ENCODE measurements at regions not wholly inside any gene's neighbourhood (a gene's known extent, or its start where the extent isn't known, plus 50 kb on each side); places are given as distances from the start of the nearest gene placed in this dataset.
"Not testable (repeated sequence)": the region's sequence is repeated elsewhere in the genome, so short reads cannot be mapped to it uniquely, and the experiment has no call there.

DNA sequence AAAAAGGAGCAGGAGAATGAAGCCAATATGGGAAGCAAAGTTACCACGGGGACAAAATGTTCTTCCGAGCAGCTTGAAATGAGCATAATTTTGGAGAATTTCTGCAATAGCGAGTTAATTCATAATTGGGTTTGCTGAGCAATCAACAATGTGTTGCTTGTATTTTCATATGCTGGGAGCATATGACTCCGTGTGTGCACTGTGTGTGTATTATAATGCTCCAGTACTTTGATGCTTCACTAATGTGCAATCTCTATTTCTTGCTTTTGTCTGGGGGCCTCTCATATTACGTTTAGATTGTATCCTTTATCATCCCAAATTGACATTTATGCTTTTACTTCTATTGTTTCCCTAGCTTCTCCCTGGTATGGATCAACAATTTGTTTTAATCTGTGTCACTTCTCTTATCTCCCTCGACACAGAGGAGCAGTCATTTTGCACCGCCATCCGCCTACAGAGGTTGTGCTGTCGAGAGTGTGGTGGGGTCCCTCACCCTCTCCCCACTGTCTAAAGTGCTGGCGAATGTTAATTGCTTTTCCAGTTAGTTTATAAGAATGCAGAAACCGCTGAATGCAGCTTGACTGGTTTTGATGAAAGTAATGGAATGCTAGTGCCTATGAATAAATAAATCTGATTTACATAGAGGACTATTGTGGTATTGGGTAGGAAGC, 372.5 kb upstream of the WWC1 start:
- no peak for DNase-seq

DNA sequence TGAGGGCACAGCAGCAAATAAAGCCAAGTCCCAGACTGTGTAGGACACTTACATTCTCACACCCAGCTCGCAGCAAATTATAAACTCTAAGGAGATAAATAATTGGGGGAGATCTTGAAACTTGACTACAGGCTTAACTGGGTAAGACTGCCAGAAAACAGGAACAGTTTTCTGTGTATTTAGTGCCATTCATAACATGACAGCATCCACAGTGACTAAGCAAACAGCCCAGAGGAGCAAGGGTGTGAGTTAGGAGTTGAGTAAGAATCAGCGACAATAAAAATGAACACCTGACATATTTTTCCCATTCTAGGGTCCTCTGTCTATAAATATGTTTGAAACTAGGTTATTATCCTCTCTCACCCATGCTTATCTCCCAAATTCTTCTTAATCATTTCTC, 370.9 kb upstream of the WWC1 start:
- DNase-seq, result no peak

DNA sequence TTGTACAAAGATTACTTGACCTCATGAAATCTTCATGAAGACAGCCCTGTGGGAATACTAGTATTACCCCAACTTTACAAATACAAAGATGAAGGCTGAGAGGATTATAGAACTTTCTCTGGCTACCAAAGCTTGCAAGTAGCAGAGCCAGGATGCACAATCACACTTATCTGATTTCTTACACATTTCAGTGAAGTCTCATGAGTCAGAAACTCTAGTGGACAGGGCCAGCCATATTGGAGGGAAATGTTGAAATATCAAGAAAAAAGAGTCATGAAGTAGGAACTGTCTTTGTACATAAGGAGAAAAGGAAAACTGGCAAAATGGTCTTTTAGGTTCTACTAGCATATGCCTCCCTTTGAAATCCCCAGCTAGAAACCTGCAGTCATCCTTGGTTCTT, 369.6 kb upstream of the WWC1 start:
- DNase-seq, result no peak

DNA sequence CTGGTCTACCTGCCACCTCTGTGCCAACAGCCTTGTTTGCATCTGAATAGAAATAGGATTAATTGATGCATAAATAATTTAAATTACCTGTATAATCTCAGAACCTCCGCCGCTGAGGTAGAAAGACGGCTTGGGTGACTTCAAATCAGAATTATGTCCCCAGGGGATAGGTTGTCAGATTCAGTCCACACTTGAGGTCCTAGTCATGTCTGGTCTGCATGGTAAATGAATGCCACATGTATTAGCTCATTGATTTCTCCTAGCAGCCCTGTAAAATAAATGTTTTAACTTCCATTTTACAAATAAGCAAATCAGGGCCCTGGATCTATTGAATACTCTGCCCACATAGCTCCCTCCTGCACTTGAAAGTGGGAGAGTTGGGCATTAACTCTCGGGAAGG, 368.0 kb upstream of the WWC1 start:
- DNase-seq, result no peak

DNA sequence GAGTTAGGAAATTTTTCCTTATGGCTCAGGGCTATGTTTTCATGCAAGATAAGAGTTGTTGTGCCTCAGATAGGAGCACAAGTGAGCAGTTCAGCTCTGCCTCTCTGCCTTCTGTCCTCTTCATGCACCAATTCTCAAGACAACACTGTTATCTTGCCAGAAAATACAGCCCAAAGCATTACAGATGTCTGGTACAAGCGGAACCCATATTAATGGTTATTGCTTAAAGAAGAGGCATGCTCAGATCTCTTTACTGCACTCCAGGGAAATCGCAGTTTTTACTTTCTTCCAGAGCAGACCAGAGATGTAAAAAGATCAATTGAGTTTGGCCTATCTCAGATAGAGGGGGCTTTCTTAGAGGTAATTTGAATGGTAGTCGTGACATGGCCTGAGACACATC, 361.6 kb upstream of the WWC1 start:
- DNase-seq, result no peak

DNA sequence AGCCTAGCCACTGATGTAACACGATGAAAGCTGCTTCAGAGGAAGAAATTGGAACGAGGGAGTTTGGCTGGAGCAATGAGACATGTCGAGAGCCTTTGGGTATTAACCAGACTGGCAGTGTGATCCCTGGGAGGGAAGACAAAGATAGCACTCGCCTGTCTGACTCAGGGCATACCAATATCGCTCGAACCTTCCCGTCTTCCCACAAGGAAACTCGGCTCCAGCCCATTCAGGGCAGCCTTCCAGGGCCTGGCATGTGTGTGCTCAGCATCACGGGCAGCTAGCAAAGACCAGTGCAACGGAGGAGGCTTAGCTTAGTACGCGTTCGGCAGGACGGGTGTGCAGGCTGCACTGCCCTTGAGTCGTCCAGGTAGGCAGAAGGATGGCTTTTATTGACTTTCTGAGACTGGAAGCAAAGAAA, 356.9 kb upstream of the WWC1 start:
- DNase-seq, result no peak

DNA sequence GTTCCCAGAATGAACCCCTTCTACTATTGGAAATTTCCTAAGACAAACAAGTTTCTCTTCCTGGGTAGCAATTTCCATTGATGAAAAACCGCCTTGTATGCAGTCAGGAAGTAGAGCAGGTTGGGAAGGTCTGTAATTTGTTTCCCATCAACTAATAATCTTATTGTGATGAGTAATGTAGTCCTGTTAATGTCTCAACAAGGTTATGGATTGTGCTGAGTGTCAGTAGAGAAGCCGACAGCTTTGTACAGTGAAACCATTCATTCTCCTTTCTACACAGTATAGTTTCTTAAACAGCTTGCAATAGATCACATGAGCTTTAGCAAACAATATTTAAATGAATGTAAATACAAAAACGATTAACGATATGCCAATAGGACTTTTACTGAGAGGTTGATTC, 355.4 kb upstream of the WWC1 start:
- DNase-seq, result no peak

DNA sequence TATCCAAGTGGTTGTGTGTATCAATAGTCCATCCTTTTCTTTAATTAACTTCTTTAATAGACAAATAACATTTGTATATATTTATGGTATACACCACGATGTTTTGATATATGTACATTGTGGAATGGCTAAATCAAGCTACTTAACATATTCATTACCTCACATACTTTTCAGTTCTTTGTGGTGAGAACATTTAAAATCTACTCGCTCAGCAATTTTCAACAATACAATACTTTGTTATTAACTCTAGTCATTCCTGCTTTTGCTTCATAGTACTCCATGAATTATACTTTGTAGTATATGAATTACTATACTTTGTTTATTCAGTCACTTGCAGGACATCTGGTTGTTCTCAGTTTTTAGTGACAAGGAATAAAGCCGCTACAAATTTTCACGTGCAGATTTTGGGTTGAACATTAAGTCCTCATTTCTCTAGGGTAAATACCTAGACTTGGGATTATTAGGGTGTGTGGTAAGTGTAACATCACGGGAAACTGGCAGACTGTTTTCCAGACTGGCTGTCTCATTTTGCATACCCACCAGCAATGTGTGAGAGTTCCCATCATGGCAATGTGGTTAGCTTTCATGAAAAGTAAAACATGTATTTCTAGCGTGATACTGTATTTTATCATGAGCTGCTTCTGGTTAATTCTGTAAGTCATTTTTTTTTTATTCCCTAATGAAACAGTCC, 354.4 kb upstream of the WWC1 start:
- DNase-seq, result no peak

DNA sequence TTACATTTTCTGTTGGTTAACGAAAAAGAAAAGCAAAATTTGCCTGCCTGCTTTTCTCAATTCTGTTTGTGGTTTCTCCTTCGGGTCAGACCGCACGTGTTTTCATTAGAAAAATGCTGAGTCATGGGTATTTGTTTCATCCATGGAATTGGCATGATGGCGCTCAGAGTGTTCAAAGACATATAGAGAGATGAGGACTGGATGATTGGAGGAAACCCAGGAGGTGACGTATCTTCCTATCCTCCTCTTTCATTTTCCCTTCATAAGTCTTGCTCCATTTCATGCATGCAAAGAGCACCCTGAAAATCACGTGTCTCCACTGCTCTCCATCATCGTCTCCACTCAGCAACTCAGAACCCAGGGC, 353.8 kb upstream of the WWC1 start:
- no peak for DNase-seq

DNA sequence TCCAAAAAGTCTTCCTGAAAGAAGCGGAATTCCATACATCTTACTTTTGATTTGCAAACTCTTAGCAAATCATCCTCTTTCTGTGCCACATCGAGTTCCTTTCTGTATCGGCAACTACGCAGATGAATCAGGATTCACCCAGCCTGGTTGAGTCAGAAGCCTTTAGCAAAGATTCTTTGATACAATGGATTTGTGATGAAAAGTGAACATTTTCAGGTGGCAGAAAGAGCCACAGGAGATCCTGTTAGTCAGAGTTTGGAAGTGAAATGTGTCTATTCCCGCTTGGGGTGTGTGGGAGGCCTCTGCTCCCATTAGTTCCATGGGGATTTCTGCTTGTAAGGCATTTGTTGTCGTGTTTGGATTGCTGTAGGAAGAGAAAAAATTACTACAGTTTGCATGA, 351.8 kb upstream of the WWC1 start:
- no peak for DNase-seq

DNA sequence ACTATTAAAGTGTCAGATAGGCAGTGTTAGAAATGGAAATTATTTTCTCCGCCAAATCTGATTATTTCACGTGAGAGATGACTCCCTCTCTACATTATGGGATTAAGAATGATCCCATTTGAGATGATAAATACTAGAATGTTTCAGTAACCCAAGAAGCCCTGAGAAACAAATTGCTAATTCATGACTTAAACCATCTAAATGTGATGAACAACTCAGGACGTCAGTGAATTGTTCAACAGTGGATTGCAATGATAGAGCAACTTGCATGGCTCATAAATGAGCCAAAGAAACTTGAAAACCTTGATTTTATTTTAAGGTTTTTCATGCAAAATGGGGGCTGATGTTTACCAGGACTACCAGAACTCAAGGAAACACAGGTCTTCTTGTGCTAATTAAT, 350.5 kb upstream of the WWC1 start:
- no peak for DNase-seq

DNA sequence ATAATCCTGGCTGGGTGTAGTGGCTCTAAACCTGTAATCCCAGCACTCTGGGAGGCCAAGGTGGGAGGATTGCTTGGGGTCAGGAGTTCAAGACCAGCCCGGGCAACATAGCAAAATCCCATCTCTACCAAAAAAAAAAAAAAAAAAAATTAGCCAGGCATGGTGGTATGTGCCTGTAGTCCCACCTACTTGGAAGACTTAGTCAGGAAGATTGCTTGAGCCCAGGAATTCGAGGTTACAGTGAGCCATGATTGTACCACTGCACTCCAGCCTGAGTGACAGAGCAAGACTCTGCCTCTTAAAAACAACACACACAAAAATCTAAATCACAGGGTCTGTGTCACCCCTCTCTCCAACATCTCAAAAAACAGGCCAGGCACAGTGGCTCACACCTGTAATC, 349.9 kb upstream of the WWC1 start:
- not testable (repeated sequence) for DNase-seq

DNA sequence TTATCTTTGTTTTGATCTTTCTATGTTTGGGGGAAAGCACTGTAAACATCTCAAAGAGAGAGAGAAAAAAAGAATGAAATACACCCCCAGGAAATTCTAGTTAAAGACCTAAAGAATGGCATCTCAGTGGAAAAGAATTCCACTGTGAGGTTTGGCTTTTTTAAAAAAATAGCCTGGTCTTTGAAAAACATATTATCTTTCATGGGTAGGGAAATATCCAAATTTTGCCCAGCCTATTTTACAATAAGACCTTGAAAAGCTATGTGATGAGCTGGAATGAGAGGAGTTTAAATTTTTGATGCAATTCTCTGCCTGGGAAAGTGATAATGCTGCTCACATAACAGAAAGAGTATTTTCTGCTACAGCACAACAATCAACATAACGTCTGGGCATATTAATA, 348.1 kb upstream of the WWC1 start:
- no peak for DNase-seq

DNA sequence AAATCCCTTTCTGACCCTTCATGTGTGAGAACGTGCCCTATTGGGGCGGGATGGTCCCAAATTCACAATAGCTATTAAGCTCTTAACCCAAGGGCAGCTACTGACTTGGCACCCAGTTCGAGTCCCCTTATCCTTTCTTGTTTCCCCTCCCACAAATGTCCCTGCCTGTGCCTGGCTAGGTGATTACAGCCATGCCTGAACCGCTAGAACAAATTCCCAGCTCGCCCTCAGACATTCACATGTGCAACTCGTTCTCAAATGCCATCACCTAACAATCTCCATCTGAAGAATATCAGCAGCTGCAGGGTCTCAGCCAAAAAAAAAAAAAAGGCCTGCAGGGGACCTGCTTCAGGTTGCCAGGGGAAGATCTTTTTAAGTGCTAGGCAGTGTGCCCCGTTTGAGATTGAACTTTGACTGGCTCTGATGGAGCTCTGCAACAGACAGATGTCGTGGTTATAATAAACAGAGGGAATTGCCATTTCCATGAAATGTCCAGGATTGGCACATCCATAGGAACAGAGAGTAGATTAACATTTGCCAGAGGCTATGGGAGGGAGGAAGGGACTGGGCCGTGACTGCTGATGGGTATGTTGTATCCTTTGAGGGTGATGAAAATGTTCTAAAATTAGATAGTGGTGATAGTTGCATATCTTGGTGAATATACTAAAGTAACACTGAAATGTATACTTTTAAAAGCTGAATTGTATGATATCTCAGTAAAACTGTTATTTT, 347.2 kb upstream of the WWC1 start:
- DNase-seq, result no peak

DNA sequence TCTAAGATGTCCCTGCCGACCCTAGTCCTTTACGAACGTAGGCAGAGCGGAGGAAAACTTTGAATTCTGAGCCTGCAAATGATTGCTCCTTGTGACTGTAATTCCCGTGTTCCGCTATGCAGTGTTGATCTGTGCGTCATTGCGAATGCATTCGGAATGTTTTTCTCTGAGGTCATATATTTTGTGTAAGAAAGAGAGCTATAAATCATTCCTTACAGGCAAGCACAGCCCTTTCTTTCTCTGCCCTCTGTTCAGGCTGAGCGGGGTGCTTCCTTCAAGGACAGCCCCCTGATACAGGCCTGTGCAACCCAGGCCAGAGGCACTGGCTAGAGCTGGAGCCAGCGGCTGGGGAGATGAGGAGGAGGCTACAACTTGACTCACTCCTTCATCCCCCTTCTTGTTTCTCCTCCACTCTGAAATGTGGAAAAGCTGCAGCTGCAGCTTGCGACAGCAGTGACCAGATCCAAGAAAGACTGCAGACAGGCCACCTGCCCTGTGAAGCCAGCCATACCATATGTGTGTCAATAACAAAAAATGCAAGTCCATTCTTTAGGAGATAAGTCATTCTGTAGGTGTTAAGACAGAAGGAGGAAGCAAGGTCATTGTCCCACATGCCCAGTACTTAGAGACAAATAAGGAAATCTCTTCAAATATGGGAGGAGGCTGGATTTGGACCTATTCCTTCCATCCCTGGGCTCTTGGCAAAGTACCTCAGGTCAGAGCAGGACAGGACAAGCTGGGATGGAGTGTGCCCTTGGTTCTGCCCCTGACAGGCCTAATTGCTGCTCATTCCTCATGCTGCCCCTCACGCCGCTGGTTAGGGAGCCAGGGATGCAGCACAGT, 345.7 kb upstream of the WWC1 start:
- DNase-seq, result no peak

DNA sequence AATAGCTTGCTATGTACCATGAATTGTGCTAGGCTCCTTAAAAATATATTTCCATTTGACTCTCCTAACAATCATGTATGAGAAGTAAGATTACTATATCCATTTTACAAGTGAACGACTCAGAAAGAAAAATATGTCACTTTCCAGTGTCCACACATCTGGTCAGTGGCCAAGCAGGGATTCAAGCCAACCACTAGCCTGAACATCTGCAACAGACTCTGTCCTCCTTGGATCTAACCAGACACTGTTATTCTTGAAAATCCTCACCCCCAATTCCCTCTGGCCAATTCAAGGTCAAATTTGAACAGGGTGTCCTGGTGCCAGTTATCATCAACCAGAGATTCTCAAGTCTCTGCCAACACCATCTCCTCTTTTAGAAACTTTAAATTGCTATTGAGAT, 344.1 kb upstream of the WWC1 start:
- DNase-seq, result no peak

DNA sequence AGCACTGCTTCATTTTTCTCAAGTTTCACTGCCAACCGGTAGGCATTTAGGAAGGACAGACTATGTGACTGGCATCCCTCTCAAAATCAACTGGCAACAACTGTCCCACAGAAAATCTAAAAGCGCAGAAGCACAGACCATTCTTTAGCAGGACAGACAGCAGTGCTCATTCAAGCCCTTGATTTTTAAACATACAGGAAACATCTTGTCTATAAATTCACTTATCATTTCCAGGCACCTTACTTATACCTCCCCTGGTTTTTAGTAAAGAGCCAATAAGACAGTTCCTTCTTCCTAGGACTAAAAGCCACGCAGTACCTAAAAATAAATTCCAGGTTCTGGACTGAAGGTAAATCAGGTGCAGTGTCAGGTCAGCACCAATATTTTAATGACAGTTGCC, 343.2 kb upstream of the WWC1 start:
- DNase-seq, result no peak

DNA sequence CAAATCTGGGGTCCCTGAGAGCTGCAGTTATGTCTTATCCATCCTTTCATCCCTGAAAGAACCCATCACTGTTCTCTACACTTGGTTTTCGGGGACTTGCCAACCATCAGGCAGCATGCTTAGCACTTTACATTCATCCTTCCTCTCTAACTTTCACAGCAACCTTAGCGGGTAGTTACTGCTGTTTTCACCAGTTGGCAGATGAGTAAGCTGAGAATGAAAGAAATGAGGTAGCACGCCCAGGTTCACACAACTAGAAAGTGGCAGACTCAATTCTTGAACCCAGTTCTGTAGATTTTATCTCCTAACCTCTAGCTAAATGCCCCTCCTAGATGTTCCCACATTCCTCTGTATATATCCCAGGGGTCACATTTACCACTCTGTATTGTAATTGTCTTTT, 342.0 kb upstream of the WWC1 start:
- DNase-seq, result no peak

DNA sequence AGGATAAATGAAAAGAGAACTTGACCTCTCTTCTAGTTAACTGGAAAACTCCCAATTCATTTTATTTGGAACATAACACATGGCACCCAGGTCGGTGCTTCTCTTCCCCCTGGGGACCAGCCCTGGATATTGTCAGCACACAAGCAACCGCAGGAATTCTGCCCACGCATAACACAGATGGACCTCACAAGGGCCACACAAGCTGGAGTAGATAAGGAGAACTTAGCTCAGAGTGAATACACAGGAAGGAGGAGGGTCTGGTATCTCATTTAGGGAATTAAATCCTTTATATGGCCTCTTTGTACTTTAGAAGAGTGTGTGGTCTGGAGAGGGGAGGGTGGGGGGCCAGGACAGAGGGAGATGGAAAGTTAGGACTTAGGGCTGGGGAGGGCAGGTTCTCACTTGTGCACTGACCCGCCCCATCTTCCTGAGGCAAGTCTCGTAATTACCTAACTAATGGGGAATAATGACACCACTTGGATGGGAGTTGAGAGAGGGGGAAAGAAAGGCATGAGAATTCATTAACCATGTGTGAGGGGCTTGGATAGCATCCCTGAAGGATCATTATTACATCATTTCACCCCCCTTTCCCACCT, 341.2 kb upstream of the WWC1 start:
- no peak for DNase-seq

DNA sequence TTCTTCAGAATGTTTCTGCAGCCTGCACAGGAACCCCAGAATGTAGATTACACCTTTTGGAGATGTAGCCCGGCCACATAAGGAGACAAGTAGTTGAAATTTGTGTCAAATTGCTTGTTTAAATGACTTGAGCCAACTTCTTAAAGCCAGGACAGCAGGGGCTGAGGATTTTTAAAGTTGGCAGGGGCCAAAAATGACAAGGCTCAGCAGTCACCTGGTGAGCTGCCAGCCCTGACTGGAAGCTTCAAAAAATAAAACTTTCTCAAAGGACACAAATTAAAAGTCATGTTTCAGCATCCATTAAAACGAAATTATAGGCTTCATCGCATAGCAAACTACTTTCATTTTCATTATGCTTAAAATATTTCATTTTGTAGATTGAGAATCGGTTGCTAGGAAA, 340.3 kb upstream of the WWC1 start:
- no peak for DNase-seq

DNA sequence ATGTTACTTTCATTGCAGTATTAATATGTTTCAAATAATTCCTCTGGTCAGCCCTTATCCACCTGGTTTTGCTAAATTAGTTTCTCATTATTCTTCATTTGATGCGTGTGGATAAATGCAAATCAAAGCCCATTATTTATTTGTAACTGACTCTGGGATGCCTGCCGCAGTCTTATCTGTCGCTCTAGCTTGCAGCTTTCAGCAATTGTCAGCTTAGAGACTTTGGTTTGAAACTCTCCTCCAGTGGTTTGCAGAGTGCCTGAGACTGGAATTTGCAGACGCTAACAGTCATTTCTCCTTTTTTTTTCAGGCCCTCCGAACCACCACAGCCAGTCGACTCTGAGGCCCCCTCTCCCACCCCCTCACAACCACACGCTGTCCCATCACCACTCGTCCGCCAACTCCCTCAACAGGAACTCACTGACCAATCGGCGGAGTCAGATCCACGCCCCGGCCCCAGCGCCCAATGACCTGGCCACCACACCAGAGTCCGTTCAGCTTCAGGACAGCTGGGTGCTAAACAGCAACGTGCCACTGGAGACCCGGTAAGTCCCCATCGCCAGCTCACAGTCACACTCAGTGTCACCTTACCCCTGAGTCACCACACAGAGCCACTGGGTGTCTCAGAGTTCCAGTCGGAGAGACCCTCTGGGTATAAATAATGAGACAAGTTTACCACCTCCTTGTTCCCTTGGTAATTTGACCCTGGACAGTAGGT, 339.0 kb upstream of the WWC1 start:
- no peak for DNase-seq

DNA sequence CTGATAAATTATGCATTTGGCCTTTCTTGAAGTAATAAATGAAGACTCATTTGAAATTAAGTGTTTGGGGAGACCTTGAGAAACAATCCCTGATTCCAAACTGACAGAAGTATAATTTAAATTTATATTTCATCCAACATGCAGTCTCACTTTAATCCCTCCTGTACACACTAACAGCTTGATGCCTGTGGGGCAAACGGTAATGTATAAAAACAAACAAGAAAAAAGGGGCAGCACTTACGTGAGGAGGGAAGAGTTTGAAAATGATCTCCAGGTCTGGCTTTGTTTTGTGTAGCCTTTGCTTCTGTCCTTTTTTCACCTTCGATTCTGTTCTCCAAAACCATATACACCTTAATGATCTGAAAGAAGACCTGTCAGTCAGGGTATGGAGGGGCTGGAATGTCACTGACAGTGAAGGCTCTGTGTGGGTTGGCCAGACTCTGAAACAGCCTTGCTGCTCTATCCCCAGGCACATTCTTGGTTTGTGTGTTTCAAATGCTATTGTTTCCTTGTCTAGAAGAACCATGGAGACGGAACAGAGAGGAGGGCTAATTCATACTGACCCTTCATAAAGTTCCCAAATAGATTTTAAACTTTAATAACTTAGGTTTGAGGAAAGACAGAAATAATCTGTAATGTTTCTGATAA, 338.2 kb upstream of the WWC1 start:
- no peak for DNase-seq
